Esophagus (tissue), 2 donors: ENCODE measurements at regions not wholly inside any gene's neighbourhood (a gene's known extent, or its start where the extent isn't known, plus 50 kb on each side); places are given as distances from the start of the nearest gene placed in this dataset.
"Not testable (repeated sequence)": the region's sequence is repeated elsewhere in the genome, so short reads cannot be mapped to it uniquely, and the experiment has no call there.

Experiments used
- H3K27ac ChIP-seq, 2 donors: one replicate each; pipeline ENCODE4 v1.5.1; 2013; ENCODE audit warnings: low read depth in 2 of 2, mild to moderate bottlenecking in 2 of 2, inconsistent platforms in 1 of 2, low read length in 1 of 2, moderate library complexity in 1 of 2
- H3K27me3 ChIP-seq, 2 donors: one replicate each; pipeline ENCODE4 v1.6.1; 2013; ENCODE audit warnings: low read length in 2 of 2, control low read depth in 1 of 2, mild to moderate bottlenecking in 1 of 2; ENCODE audit not compliant: insufficient read depth in 2 of 2, control insufficient read depth in 1 of 2
- H3K36me3 ChIP-seq, 2 donors: one replicate each; pipeline ENCODE4 v1.6.1; 2013; ENCODE audit warnings: low read length in 1 of 2; ENCODE audit not compliant: control insufficient read depth in 2 of 2, insufficient read depth in 2 of 2
- H3K4me1 ChIP-seq, 2 donors: one replicate each; pipeline ENCODE4 v1.6.1; 2013; ENCODE audit warnings: low read length in 1 of 2; ENCODE audit not compliant: control insufficient read depth in 2 of 2, insufficient read depth in 2 of 2
- H3K4me3 ChIP-seq, 2 donors: one replicate each; pipeline ENCODE4 v1.5.1; 2013; ENCODE audit warnings: low read length in 2 of 2, mild to moderate bottlenecking in 2 of 2, low read depth in 1 of 2, moderate library complexity in 1 of 2
- H3K9me3 ChIP-seq, 2 donors: one replicate each; pipeline ENCODE4 v1.6.1; 2013; ENCODE audit warnings: mild to moderate bottlenecking in 2 of 2, low read depth in 1 of 2, low read length in 1 of 2, moderate library complexity in 1 of 2; ENCODE audit not compliant: control insufficient read depth in 2 of 2, insufficient read depth in 1 of 2
- WGBS, 2 donors: extraction: QIAGEN DNeasy Blood & Tissue Kit; methylation state at CpG; one replicate each; pipeline ENCODE4 v1.1.7; 2013; 5-methylcytosine and 5-hydroxymethylcytosine counted together
- donor health status: healthy with polysubstance abuse.
- donor health status: Bipolar disorder and iron deficiency.

DNA sequence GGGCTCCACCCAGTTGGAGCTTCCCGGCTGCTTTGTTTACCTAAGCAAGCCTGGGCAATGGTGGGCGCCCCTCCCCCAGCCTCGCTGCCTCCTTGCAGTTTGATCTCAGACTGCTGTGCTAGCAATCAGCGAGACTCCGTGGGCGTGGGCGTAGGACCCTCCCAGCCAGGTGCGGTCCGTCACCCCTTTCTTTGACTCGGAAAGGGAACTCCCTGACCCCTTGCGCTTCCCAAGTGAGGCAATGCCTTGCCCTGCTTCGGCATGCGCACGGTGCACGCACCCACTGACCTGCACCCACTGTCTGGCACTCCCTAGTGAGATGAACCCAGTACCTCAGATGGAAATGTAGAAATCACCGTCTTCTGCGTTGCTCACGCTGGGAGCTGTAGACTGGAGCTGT lies 254.4 kb upstream of the NMUR2 start:
- peak overlapping the region in 1 of 2 donors; percentile 31 for H3K27ac ChIP-seq
- not testable (repeated sequence) for H3K27me3 ChIP-seq, H3K36me3 ChIP-seq, H3K4me1 ChIP-seq, H3K9me3 ChIP-seq
- peak overlapping the region; percentile 22 to 37 for H3K4me3 ChIP-seq
- 51 to 53% methylated on average over 18 of the region's 18 CpGs for WGBS, 2 donors

DNA sequence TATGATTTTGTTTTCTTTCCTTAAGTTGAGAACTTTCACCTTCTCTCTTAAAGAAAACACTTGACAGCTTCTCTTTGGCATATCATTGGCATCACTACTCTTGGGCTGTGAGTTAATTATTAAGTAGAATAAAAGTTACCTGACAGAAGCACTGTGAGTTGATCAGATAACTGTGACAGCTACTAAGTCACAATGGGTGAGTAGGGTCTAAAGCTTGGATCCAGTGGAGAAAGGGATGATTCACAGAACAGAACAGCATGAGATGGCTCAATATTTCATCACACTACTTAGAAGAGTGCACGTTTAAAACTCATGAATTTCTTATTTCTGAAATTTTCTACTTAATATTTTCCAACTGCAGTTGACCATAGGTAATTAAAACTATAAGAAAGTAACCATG lies 268.5 kb upstream of the NMUR2 start:
- no peaks in the 10 kb centered on the region for H3K36me3 ChIP-seq
- no peak overlapping the region for H3K27ac ChIP-seq
- no peaks in the 10 kb centered on the region for H3K9me3 ChIP-seq
- WGBS, 2 donors = 49 to 75% methylated on average over 1 of the region's 1 CpG
- H3K4me1 ChIP-seq = no peaks in the 10 kb centered on the region
- H3K4me3 ChIP-seq = no peak overlapping the region
- no peaks in the 10 kb centered on the region for H3K27me3 ChIP-seq

DNA sequence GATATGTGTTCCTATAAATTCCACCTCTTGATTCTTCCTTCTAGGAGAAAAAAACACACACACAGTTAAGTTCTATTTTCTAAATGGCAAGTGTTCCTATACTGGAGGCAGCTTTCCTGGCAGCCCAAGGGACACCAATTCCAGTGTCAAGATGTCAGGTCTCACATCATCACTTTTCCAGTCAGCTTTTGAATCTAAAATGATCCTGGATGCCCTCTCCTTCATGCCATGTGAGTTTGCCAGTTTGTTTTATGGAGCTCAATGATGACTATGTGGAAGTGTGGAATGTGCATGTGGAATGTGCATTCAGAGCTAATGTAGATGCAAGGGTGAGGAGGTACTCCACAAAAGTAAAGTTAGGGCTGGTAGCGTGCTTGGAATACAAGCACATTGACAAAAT lies 269.3 kb upstream of the NMUR2 start:
- H3K27ac ChIP-seq = no peak overlapping the region
- 94 to 100% methylated on average over 1 of the region's 1 CpG for WGBS, 2 donors
- no peaks in the 10 kb centered on the region for H3K9me3 ChIP-seq
- no peaks in the 10 kb centered on the region for H3K27me3 ChIP-seq
- H3K4me1 ChIP-seq = no peaks in the 10 kb centered on the region
- no peaks in the 10 kb centered on the region for H3K36me3 ChIP-seq
- no peak overlapping the region for H3K4me3 ChIP-seq

DNA sequence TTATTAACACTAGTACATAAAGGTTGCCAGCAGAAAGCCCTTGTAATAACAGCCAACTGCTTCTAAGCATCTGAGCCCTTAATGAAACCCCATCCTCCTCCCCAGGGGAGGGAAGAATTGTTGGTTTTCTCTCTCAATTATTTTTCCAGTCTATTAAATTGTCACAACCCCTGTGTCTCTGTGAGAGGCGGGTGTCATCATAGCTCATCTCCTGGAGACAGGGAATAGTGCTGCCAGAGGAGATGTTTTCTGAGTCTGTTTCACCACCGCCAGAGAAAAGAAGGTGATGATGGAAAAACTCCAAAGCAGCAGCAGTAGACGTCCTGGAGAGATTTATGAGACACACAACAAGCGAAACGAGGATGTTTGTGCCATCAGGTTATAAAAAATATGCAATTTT lies 271.1 kb upstream of the NMUR2 start:
- 37 to 40% methylated on average over 5 of the region's 5 CpGs for WGBS, 2 donors
- H3K4me1 ChIP-seq = no peaks in the 10 kb centered on the region

DNA sequence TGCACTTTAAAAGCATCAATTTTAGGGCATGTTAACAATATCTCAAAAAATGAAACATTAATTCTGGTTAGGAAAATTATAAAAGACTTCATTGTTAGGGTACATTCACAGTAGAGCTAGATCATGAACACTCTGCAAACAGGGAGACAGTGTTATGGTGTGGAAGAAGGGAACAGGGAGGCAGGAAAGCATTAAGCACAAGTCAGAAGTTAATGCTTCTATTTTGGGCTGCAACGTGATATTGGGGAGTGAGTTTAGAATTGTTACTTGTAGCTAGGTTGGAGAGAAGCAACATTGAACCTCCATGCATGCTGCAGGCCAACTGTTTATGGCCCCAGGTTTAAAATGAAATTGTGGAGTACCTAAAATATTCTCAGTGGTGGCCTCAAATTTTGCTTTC lies 278.1 kb upstream of the NMUR2 start:
- Histone ChIP-seq H3K27me3 (no peaks in the 10 kb centered on the region), H3K27ac (no peak overlapping the region), H3K4me1 (no peaks in the 10 kb centered on the region), H3K4me3 (no peak overlapping the region), H3K9me3 (no peaks in the 10 kb centered on the region), H3K36me3 (no peaks in the 10 kb centered on the region)
- WGBS, 2 donors = 66 to 73% methylated on average over 1 of the region's 1 CpG

More for the DNA sequence above, 271.1 kb upstream of the NMUR2 start:
- Histone ChIP-seq H3K27ac (no peak overlapping the region), H3K9me3 (no peaks in the 10 kb centered on the region), H3K4me3 (no peak overlapping the region), H3K36me3 (no peaks in the 10 kb centered on the region), H3K27me3 (no peaks in the 10 kb centered on the region)

DNA sequence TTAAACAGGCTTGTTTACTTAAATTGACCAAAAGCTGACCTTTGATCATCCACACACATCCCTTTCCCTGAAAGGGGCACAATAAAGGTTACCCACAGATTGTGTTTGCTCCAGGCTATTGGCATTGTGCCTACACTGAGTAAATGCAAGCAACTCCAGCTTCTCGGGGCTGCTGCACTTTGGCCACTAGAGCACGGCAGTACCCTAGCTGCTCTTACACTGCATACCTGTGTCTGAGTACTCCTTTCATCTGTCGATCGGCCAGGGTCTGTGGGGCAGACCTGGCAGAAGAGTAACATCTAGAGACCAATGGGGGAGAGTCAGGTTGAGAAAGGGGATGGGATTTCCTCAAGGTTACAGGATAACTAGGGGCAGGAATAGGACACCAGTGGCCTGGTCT lies 281.9 kb upstream of the NMUR2 start:
- WGBS, 2 donors = 87 to 97% methylated on average over 4 of the region's 4 CpGs

DNA sequence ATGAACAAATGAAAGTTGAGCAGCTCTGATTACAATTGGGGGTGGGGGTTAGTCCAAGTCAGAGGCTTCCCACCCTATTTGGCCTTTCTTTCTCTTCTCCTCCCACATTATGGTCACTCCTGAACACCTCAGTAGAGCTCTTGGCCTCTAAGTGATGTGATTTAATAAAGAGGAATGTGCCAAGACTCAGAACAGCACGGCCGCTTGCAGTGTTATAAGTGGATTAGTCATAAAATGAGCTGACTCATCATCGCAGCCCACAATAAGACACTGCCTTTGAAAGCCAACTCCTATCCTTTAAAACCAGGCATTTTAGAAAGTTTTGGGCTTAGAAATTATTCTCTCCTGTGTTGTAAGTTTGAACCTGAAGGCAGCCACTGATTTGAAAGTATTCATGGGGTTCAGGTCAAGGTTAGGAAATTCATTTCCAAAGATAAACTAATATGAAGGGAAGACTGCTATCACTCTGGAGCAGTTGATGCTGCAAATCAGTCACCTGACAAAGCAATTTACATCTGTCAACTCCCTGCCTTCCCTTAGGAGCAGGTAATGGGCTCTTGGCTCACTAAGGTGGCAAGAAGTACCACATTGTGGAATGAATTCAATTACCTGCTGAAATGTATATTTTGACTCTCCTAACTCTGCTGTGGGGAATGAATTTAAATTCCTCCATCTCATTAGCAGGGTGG lies 283.6 kb upstream of the NMUR2 start:
- WGBS, 2 donors = 27 to 56% methylated on average over 3 of the region's 3 CpGs
- Histone ChIP-seq H3K4me3 (no peak overlapping the region), H3K27me3 (no peaks in the 10 kb centered on the region), H3K9me3 (no peaks in the 10 kb centered on the region), H3K27ac (no peak overlapping the region), H3K4me1 (peaks cover 0 to 7% of the 10 kb centered on the region in 2 donors), H3K36me3 (no peaks in the 10 kb centered on the region)

More for the DNA sequence above, 281.9 kb upstream of the NMUR2 start:
- Histone ChIP-seq H3K27ac (no peak overlapping the region), H3K27me3 (no peaks in the 10 kb centered on the region), H3K9me3 (no peaks in the 10 kb centered on the region), H3K4me3 (no peak overlapping the region), H3K4me1 (peaks cover 0 to 7% of the 10 kb centered on the region in 2 donors), H3K36me3 (no peaks in the 10 kb centered on the region)

DNA sequence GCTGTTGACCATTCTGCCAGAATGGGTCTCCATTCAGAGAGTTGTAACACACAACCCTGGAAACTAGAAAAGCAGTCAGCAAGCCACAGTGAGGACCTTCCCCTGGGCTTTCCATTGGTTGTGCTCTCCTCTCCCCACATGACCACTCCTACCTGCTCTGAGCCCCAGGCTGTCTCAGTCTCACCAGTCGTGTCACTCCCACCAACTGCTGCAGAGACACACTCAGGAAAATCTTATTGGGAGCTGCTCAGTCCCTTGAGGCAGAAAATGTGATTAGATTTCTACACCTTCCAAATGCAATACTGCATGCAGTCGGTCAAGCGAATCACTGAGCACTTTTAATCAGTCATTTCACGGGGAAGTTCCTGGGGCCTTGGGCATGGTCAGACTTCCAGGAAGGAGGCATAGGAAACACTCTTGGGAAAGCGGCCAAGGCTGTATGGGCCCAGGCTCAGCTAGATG lies 284.2 kb upstream of the NMUR2 start:
- Histone ChIP-seq H3K36me3 (no peaks in the 10 kb centered on the region), H3K9me3 (no peaks in the 10 kb centered on the region), H3K27ac (no peak overlapping the region), H3K4me3 (no peak overlapping the region), H3K27me3 (no peaks in the 10 kb centered on the region), H3K4me1 (peaks cover 0 to 7% of the 10 kb centered on the region in 2 donors)
- WGBS, 2 donors = 52 to 61% methylated on average over 5 of the region's 5 CpGs

DNA sequence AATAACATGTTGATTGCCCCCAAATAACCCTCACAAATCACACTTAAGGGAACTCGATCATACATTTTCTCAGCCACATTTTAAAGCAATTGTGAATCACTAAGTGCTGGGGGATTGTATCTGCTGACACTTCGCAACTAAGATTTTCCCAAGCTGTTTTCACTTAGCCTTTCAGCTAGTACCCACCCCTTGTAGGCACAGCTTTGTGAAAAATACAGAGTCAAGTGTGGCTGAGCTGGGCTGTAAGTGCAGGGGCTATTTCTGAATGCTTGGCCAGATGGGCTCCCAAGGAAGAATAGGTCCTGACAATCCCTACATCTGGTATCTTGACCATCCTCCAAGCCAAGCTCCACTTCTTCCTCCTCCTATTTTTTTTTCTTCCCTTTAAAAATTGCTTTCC lies 289.2 kb upstream of the NMUR2 start:
- WGBS, 2 donors = 39 to 45% methylated on average over 2 of the region's 2 CpGs
- H3K4me3 ChIP-seq = no peak overlapping the region
- H3K27me3 ChIP-seq = no peaks in the 10 kb centered on the region
- H3K9me3 ChIP-seq = no peaks in the 10 kb centered on the region
- H3K36me3 ChIP-seq = no peaks in the 10 kb centered on the region
- no peak overlapping the region for H3K27ac ChIP-seq
- peaks cover 0 to 3% of the 10 kb centered on the region in 2 donors for H3K4me1 ChIP-seq

DNA sequence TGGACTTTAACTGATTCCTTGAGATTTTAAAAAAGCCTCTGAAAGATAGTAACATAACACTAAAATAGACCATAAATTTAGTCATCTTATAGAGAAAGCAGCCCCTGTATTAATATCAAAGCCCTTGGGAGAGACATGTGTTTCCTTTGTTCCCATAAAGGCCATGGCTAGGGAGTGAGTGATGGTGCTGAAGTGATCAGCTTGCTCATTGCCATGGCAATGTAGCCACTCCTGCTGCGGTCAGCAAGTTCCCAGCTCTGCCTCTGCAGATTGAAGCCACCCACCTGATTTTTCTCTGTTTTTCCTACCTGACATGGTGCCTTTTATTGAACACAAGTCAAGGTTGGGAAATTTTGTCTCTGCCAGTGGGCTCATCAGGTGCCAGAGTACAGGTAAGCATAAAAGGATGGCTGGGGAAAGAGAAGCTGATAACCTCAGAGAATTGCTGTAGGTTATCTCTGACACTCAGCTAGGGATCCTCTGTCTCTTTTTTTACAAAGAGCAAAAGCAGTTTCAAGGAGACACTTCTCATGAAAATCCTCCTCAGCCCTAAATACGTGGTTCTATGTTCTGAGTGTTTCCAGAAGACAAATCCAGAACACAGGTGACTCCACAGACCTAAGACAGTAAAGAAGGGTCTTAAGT lies 296.3 kb upstream of the NMUR2 start:
- no peaks in the 10 kb centered on the region for H3K4me1 ChIP-seq
- no peaks in the 10 kb centered on the region for H3K27me3 ChIP-seq
- H3K4me3 ChIP-seq = no peak overlapping the region
- no peaks in the 10 kb centered on the region for H3K36me3 ChIP-seq
- 46 to 66% methylated on average over 2 of the region's 2 CpGs for WGBS, 2 donors
- H3K9me3 ChIP-seq = no peaks in the 10 kb centered on the region
- H3K27ac ChIP-seq = no peak overlapping the region
